Adrenal gland (tissue), 5 donors: ENCODE measurements at regions not wholly inside any gene's neighbourhood (a gene's known extent, or its start where the extent isn't known, plus 50 kb on each side); places are given as distances from the start of the nearest gene placed in this dataset.

Experiments
- CTCF ChIP-seq, 6 experiments: fragments of 450-650 bp in 4 of 6; fragments of 200-600 bp in 2 of 6; sonication (generic) in 1 of 6; IDR thresholded peaks; 1 replicate in 5 of 6; 2 replicates in 1 of 6; pipeline versions ENCODE4 v1.5.1 to v1.8.0; 2016 to 2021; ENCODE audit warnings: antibody characterized with exemption in 6 of 6, mild to moderate bottlenecking in 2 of 6, moderate library complexity in 1 of 6
- POLR2A ChIP-seq, 2 donors: fragments of 450-650 bp; IDR thresholded peaks; one replicate each; pipeline ENCODE4 v1.6.1; 2017; ENCODE audit warnings: antibody characterized with exemption in 2 of 2, mild to moderate bottlenecking in 2 of 2, moderate library complexity in 1 of 2
- donor health status: DM: no; HTN: no; CAD: no.

- TF ChIP-seq CTCF (IDR thresholded peaks at IDR 0.05) (no peak), POLR2A (IDR thresholded peaks at IDR 0.05) (no peak)
These were observed 250.1 kb downstream of the DIPK2A start for GRCh38 chr3:144221761-144222160.
